Amniotic epithelial cell (primary cell): ENCODE measurements at regions not wholly inside any gene's neighbourhood (a gene's known extent, or its start where the extent isn't known, plus 50 kb on each side); places are given as distances from the start of the nearest gene placed in this dataset.
"Not testable (repeated sequence)": the region's sequence is repeated elsewhere in the genome, so short reads cannot be mapped to it uniquely, and the experiment has no call there.

Source experiments
- DNase-seq: peaks from one replicate; pipeline ENCODE4 v3.0.0-alpha.2; 2010; ENCODE audit warnings: low read depth

DNA sequence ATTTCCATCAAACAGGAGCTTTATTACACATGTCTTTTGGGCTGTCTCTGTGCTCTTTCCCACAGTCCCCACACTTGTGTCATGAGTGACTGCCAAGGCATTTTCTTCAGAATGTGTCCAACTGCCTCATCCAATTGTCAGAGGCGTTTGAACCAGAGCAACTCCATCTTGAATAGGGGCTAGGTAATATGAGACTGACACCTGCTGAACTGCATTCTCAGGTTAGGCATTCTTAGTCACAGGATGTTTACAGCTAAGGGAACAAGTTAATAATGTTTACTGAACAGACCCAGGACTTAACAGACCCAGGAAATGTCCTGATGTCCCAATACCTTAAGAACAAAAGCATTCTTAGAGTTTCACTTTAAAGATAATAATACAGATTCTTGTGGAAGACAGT lies 595.5 kb downstream of the REEP3 start:
- DNase-seq, result no peak

DNA sequence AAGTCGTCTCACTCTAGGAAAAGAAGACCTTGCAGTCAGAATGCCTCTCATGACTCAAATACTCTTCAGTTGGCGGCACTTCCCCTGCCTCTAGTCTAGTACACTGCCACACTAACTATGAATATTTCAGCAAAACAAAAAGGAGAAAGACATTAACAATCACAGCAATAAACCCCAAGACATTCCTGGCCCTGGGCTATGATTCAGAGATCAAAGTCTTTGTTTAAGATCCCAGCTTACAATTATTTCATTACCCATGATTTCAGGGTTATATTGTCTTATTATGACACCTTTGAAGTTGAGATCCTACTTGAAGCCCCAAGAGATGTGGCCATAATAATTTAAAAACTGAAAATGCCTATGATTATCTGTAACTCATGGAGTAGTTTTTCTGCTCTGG lies 597.5 kb downstream of the REEP3 start:
- DNase-seq, result no peak

DNA sequence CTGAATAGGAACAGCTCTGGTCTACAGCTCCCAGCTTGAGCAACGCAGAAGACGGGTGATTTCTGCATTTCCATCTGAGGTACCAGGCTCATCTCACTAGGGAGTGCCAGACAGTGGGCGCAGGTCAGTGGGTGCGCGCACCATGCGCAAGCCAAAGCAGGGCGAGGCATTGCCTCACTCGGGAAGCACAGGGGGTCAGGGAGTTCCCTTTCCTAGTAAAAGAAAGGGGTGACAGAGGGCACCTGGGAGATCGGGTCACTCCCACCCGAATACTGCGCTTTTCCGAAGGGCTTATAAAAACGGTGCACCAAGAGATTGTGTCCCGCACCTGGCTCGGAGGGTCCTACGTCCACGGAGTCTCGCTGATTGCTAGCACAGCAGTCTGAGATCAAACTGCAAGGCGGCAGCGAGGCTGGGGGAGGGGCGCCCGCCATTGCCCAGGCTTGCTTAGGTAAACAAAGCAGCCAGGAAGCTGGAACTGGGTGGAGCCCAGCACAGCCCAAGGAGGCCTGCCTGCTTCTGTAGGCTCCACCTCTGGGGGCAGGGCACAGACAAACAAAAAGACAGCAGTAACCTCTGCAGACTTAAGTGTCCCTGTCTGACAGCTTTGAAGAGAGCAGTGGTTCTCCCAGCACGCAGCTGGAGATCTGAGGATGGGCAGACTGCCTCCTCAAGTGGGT lies 599.2 kb downstream of the REEP3 start:
- DNase-seq, result not testable (repeated sequence)

DNA sequence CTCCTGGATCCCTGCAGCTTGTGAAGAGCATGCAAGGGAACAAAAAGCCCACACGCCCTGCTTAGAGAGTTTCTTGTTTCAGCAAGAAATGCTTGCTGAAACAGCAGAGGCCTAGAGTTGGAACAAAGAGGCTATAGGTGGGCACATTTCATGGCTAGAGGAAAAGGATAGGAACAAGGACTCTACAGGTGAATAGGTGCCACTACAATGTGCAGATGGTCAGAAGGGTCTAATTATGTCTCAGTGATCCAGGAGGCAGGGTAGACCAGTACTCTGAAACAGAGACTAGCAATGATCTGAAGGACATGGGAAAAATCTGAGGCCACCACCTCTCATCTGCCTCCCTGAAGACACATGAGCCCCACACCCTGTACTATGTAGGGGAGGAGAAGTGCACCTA lies 609.0 kb downstream of the REEP3 start:
- DNase-seq, result no peak

DNA sequence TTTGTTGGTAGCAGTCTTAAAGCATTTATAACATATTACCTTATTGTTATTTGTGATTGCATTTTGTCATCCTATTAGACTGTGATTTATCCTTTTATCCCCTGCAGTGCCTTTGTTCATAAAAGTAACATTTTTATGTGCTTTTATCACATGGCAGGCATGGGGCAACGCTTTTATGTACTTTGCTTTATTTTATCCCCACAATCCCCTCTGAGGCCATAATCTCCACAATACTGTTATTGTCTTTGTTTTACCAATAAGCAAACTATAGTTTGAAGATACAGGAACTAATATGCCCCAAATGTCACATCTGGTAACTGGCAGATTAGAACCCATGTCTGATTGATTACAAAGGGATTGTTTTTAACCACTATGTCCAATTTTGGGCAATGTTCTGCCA lies 613.5 kb downstream of the REEP3 start:
- DNase-seq, result no peak

DNA sequence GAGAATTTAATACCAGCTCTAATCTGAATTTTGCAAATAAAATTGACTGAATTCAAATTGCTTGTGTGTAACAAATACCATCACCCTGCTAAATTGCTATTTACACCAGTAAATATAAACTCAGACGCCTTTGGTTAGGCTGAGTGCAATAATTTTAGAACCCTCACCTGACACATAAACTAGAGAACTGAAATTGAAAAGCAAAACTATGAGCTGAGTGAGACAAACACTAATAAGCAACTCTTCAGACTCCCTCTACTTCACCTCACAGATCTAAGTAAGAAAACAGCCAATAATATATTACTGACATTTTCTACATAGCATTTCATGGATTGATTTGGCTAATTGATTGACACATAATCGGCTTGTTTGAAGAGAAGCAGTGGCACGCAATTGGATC lies 621.2 kb downstream of the REEP3 start:
- DNase-seq, result no peak

DNA sequence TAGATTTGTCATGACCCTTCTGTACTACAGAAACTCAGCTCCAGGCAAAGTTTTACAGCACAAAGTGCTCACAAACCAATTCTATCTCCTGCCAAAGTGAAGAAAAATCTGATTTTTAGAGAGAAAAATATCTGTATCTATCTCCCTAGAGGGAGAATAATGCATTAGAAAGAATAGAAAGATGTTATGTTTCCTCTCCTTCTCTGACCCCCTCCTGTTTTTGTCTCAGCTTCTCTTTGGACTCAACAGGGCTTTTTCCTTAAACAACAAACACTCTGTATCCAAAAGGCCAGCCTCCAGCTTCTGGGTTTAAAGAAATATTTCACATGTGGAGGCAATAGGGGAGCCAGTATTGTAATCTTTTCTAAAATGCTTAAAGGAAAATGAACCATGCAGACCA lies 627.4 kb downstream of the REEP3 start:
- DNase-seq, result no peak

DNA sequence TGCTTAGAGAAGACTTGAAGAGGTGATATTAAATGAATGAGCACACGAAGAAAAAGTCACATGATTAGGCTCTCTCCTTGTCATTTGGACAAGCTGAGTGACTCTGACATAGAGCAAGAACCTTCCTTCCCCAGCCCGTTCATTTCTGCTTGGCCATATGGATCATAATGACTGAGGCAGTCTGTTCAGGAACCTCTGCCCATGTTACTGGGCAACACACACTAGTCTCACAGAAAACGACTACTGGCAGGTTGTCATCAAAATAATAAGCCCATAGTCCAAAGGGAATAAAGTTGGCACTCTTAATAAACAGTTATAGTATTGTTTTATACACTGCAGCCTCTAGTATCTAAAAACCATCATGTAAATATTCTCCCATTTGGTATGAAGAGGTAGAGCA lies 635.0 kb downstream of the REEP3 start:
- no peak for DNase-seq

DNA sequence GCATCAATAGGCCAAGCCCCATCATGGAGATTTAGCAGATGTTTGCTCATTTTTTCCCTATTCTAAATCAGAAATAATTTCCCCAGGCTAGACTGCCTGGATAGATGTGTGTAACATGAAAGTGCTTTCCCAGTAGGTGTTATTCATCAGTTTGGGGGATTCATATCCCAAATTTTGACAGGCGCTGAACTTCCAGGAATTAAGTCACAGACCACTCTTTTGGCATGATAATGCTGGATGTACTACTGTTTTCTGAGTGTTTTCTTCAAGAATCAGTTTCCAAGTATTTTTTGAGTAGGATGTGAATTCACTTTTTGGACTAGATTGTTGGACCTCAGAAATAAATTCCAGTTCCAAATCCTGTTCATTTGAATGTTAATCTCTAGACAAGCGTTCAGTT lies 637.4 kb downstream of the REEP3 start:
- no peak for DNase-seq

DNA sequence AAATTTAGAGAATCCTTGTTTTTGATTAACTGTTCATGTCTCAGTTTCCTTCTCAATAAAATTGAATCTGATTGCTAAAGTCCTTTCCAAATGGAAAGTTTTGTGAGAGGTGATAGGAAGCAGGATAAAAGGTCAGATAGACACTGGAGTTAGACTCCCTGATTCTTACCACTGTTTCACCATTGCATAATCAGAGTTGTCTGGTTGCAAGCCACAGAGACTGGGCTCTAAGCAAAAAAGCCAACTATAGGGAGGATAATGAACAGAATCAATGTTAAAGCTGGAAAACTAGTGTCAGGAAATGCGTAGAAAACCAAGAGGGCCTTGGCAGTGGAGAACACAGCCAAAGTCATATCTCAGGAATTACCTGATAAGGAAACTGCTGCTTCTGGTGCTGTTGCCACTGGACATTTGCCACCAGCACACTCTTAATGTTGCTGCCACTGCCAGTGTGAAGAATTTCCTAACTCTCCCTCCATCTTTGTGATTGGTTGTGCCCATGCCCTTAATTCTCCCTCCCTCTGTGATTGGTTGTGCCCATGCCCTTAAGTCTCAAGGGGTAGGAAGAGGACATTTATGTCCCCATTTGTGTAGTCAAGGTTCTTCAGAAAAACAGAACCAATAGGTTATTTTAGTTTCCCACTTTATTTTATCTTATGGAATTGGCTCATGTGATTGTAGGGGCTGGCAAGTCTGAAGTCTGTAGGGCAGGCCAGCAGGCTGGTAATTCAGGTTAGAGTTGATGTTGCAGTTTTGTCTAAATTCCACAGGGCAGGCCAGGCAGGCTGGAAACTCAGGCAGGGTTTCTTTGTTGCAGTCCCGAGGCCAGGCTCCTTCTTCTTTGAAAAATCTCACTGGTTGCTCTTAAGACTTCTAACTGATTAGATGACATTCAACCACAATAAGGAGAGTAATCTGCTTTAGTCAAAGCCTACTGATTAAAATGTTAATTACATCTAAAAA lies 639.0 kb downstream of the REEP3 start:
- DNase-seq, result no peak

DNA sequence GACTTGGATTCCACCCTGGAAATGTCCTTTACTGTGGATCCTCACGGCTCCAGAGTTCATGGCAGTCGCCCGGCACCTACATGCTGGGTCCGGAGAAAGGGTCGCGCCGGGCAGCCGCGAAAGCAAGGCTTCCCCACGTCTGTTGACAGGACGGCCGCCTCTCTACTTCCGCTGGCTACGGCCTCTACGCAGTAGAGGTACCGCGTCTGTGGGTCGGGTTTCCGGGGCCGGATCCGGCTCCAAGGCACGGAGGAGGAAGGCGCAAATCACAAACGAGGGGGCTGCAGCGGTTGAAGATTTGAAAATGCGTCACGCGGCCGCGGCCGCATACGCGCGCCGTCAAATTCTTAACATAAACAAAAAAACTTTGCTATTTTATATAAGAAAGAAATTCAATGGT lies 649.6 kb downstream of the REEP3 start:
- no peak for DNase-seq

DNA sequence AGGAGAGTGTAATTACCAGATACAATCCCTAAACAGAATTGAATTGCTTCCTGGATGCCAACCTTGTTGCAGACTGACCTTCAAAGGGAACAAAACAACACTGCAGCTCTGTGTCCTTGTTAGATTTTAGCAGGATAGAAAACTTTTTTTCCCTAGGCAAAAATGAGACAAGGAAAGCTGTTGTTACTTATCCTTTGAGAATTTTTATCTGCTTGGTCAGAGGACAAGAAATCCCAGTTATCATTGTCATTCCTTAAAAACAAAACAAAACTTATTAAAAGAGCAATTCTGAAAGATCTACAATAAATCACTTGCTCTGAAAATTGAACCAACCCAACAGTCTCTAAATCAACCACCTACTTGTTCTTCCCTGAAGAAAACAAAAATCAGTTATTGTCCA lies 652.6 kb downstream of the REEP3 start:
- no peak for DNase-seq

DNA sequence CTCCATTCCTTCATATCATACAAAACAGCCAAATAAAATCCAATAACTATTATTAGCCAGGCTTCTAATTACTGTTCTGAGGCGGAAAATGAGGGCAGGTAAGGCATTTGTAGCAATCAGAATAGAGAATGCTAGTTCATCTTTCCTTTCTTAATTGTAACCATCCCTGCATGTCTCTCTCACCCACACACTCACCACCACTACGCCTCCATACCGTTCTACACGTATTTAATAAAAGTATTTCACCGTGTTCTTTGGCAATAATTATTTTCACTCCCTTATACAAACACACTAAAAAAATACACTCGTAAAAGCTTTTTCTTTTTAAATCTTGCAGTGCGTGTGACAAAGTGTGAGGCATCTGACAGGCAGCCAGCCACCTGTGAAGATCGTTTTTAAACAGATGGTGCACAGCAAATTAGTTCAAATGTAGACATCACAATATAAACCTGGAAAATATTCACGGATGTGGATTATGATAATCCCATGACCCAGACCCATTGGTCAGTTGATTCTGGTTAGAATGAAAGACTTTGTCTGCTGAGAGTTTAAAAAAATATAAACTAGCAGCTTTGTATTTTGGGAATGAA lies 653.6 kb downstream of the REEP3 start:
- DNase-seq, result no peak

DNA sequence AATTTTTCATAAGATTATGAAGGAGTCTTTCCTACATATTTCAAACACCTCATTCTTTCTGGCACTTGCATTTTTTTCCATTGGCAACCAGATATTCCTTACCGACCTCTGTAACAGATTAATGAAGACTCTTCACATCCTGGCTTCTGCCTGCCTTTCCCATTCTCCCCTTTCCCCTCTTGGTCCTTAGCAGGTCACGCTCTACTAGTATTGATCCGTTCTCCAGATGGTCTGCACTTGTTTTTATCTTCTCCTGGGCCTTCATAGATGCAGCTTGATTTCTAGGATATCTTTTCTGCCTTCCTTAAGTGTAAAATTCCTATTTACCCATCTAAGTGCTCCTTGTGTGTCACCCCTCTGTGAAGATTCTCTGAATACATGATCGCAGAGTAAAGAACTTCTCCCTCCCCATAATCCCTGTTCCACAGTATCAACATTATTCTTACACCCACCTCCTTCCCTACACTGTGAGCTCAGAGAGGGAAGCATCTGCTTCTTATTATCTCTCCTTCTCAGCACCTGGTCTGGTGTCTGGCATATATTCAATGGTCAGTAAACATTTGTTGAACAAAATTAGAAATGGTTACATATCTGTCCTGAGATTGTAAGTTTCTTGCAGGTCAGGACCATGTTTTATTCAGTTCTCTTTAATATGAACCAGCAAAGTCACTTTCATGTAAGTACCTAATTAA lies 654.2 kb downstream of the REEP3 start:
- DNase-seq, result no peak

DNA sequence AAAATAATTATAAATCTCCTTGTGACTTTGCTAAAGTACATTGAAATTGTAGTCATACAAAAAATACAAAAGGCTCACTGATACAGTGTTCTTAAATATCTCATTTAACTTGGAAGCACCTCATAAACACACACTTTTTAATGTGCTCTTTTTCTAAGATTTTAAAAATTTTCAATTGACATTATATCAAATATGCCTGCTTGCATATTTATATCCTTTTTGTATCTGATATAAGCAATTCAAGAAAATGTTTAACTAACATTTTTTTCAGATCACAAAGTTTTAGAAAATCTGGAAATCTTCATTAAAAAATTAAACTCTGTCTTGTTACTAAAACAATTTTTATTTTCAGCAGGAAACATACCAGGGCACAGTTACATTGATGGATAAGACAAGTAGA lies 661.5 kb downstream of the REEP3 start:
- no peak for DNase-seq

DNA sequence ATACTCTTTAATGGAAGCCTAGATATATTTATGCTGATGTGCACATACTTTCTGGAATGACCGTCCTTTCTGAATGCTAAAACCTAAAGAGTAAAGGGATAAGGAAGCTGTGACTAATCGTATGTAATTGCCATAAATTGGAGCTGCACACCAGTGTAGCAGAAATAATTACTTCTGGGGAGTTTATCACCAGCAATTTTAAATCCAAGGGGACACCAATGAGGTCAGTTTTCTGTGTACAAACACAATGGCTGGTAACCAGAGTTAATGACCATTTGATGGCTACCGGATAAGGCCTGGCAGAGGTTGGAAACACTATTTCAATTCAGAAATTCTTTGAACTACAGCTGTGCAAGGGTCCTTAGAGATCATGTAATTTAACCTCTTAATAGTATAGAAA lies 670.1 kb downstream of the REEP3 start:
- no peak for DNase-seq

DNA sequence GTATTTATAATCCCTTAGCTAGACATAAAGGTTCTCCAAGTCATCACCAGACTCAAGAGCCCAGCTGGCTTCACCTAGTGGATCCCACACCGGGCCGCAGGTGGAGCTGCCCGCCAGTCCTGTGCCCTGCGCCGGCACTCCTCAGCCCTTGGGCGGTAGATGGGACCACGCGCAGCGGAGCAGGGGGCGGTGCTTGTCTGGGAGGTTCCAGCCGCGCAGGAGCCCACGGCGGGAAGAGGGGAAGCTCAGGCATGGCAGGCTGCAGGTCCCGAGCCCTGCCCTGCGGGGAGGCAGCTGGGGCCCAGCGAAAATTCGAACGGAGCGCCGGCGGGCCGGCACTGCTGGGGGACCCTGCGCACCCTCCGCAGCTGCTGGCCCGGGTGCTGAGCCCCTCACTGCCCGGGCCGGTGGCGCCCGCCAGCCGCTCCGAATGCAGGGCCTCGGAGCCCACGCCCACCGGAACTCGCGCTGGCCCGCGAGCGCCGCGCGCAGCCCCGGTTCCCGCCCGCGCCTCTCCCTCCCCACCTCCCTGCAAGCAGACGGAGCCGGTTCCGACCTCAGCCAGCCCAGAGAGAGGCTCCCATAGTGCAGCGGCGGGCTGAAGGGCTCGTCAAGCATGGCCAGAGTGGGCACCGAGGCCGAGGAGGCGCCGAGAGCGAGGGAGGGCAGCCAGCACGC lies 675.6 kb downstream of the REEP3 start:
- no peak for DNase-seq

DNA sequence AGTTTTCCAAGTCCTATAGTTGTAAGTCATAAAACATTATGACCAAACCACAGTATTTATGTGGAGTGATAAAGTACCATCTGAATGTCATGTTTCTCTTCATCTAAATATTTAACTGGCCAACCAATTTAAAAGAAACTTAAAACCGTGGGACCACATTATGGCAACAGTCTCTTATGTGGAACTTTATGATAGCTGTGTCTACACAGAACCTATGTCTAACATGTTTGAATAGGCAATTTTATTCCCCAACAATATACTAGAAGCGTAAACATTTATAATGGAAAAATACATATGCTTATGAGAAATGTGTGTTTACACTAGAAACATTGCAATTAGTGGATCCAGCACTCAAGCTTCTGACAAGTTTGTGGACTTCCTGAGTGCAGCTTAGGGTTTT lies 680.7 kb downstream of the REEP3 start:
- no peak for DNase-seq

DNA sequence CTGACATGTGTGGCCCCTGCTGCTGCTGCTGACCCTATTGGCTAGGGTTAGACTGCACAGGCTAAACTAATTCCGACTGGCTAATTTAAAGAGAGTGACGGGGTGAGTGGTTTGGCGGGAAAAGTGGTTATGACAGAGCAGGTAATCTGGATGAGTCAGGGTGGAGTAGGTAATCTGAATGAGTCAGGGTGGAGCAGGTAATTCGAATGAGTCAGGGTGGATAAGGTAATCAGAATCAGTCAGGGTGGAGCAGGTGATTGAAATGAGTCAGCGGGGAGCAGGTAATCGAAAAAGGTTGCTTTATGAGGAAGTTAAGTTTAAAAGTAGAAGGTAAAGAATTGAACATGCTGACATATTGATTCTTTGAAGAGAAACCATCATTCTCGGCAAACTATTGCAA lies 683.3 kb downstream of the REEP3 start:
- not testable (repeated sequence) for DNase-seq

DNA sequence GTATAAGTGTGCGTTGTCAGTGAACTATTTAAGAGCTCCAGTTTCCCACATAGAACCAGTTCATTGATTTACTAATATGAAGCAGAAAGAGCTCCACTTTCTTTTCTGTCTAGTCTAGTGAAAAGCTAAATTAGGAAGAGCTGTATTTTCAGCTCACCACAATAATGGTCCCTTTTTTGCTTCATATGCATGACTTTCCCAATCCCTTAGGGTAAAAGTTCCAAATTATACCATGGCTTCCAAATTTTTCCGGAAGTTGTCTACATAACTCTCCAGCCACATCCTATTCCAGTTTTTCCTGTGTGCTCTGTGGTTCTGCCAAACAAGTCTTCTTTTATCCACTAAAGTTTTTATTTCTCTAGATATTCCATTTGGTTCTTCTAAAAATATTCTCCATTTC lies 685.2 kb downstream of the REEP3 start:
- DNase-seq, result no peak

DNA sequence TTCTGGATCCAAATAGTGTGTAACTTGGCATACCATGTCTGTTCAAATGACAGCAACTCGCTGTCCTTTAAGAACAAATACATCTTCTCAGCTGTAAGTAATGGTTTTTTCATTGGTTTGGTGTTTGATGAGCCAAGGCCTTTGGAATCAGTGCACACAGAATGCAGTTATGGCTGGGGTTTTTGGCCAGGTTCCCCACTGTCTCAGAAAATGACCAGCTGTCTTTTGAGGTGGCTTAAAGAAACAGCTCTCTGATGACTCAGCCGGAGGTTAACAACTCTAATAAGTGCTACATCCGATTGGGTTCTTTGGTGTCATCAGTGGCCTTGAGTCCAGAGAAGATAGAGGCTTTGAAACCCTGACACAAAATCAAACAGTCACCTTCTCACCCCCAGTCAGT lies 688.4 kb downstream of the REEP3 start:
- no peak for DNase-seq

DNA sequence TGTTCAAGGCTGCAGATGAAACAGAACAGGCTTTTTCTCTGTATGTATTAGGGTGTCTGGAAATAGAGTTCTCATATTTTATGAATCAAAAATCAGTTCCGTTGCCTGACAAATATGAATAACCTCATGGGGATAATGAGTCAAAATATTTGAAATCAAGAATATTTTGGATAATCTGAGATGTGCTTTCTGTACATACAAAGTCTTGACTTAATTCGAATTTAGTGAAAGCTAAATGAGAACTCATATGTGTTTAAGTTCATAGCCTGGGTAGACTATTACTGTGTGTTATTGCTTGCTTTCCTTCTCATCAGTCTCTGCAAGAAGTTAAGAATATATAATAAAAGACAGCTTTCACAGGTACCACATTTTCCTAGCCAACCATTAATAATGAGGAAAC lies 689.0 kb downstream of the REEP3 start:
- DNase-seq, result no peak
